ENCODE measurements at regions not wholly inside any gene's neighbourhood (a gene's known extent, or its start where the extent isn't known, plus 50 kb on each side); places are given as distances from the start of the nearest gene placed in this dataset.

DNA sequence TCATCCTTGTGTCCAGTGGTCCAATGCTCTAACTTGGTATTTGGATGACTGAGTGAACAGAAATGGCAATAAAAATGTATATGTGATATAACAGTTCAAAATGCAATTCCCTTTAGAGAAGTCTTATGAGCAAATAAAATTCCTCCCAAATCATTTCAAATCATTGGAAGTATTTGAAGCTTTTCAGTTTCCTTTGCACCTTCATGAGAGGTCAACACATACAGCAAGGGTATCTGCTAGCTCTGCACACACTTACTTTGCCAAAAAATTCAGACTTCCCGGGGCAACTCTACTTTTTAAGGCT, 423.7 kb downstream of the ATP23 start:
- Mint-ChIP-seq H3K9me3 (ENCODE audit: unreplicated experiment) (no peaks in the 10 kb centered on the region), H3K4me3 (ENCODE audit: unreplicated experiment) (no peak overlapping the region), H3K27ac (ENCODE audit: low read depth, unreplicated experiment) (no peak overlapping the region), H3K27me3 (ENCODE audit: insufficient read depth, unreplicated experiment) (no peaks in the 10 kb centered on the region), H3K36me3 (ENCODE audit: insufficient read depth, unreplicated experiment) (no peaks in the 10 kb centered on the region), H3K4me1 (ENCODE audit: insufficient read depth, unreplicated experiment) (peaks cover 14% of the 10 kb centered on the region)
- ChIA-PET POLR2A (interaction anchor here (0.7 kb wide), 1 partner anchor 28 kb away, joined by 3 read pairs; no protein-coding TSS in a partner anchor), CTCF (no interaction called here)
- BruUV-seq (replicated peaks) = no TSS peak
- no peak for DNase-seq (ENCODE audit: unreplicated experiment)
- intact Hi-C loops (cut with micrococcal nuclease) = no loop called here
- TF ChIP-seq, protein P1, sequence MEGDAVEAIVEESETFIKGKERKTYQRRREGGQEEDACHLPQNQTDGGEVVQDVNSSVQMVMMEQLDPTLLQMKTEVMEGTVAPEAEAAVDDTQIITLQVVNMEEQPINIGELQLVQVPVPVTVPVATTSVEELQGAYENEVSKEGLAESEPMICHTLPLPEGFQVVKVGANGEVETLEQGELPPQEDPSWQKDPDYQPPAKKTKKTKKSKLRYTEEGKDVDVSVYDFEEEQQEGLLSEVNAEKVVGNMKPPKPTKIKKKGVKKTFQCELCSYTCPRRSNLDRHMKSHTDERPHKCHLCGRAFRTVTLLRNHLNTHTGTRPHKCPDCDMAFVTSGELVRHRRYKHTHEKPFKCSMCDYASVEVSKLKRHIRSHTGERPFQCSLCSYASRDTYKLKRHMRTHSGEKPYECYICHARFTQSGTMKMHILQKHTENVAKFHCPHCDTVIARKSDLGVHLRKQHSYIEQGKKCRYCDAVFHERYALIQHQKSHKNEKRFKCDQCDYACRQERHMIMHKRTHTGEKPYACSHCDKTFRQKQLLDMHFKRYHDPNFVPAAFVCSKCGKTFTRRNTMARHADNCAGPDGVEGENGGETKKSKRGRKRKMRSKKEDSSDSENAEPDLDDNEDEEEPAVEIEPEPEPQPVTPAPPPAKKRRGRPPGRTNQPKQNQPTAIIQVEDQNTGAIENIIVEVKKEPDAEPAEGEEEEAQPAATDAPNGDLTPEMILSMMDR (IDR thresholded peaks at IDR 0.05; ENCODE audit: unreplicated experiment) = no peak

DNA sequence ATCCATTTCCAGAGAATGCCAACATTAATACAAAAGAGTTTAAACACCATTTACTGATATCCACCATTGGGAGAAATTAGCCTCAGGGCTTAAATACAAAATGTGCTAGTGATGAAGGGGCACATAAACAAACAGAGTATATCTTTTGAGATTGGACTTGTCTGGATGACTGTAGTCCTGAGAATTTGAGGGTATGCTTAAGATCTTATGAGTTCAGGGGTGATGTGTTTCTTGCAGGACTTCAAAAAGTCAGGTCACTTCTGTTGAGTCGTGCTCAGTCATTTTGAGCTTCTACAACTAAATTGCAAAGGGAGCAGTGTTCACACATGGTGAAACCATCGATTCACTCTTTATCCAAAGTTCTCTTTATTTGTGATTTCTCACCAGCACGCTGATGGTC, 425.7 kb downstream of the ATP23 start:
- Mint-ChIP-seq H3K4me3 (ENCODE audit: unreplicated experiment) (no peak overlapping the region), H3K4me1 (ENCODE audit: insufficient read depth, unreplicated experiment) (peaks cover 14% of the 10 kb centered on the region), H3K27ac (ENCODE audit: low read depth, unreplicated experiment) (no peak overlapping the region), H3K9me3 (ENCODE audit: unreplicated experiment) (no peaks in the 10 kb centered on the region), H3K27me3 (ENCODE audit: insufficient read depth, unreplicated experiment) (no peaks in the 10 kb centered on the region), H3K36me3 (ENCODE audit: insufficient read depth, unreplicated experiment) (no peaks in the 10 kb centered on the region)
- CTCF ChIA-PET = interaction anchor here (0.8 to 1.1 kb wide), 3 partner anchors 8 to 538 kb away, joined by 3 to 7 read pairs (median 3); no protein-coding TSS in a partner anchor
- POLR2A ChIA-PET = no interaction called here
- intact Hi-C loops (cut with micrococcal nuclease) = no loop called here
- no peak for DNase-seq (ENCODE audit: unreplicated experiment)
- BruUV-seq (replicated peaks) = no TSS peak
- TF ChIP-seq, protein P1 (IDR thresholded peaks at IDR 0.05; ENCODE audit: unreplicated experiment) = no peak

GRCh38 chr12:58368001-58368400, 426.6 kb downstream of the ATP23 start:
- Mint-ChIP-seq H3K36me3 (ENCODE audit: insufficient read depth, unreplicated experiment) (no peaks in the 10 kb centered on the region), H3K4me3 (ENCODE audit: unreplicated experiment) (no peak overlapping the region), H3K27ac (ENCODE audit: low read depth, unreplicated experiment) (no peak overlapping the region), H3K9me3 (ENCODE audit: unreplicated experiment) (no peaks in the 10 kb centered on the region), H3K27me3 (ENCODE audit: insufficient read depth, unreplicated experiment) (no peaks in the 10 kb centered on the region), H3K4me1 (ENCODE audit: insufficient read depth, unreplicated experiment) (peaks cover 14% of the 10 kb centered on the region)
- ChIA-PET POLR2A (no interaction called here), CTCF (interaction anchor here (0.8 to 1.1 kb wide), 2 partner anchors 9 to 172 kb away, joined by 3 read pairs; no protein-coding TSS in a partner anchor)
- intact Hi-C loops (cut with micrococcal nuclease) = no loop called here
- TF ChIP-seq, protein P1 (IDR thresholded peaks at IDR 0.05; ENCODE audit: unreplicated experiment) = no peak
- no TSS peak for BruUV-seq (replicated peaks)
- no peak for DNase-seq (ENCODE audit: unreplicated experiment)

GRCh38 chr12:58369576-58369975, 428.2 kb downstream of the ATP23 start:
- Mint-ChIP-seq H3K36me3 (ENCODE audit: insufficient read depth, unreplicated experiment) (no peaks in the 10 kb centered on the region), H3K9me3 (ENCODE audit: unreplicated experiment) (no peaks in the 10 kb centered on the region), H3K27ac (ENCODE audit: low read depth, unreplicated experiment) (no peak overlapping the region), H3K4me1 (ENCODE audit: insufficient read depth, unreplicated experiment) (peaks cover 7% of the 10 kb centered on the region), H3K27me3 (ENCODE audit: insufficient read depth, unreplicated experiment) (no peaks in the 10 kb centered on the region), H3K4me3 (ENCODE audit: unreplicated experiment) (no peak overlapping the region)
- ChIA-PET CTCF (no interaction called here), POLR2A (interaction anchor here (0.6 to 0.8 kb wide), 2 partner anchors 350 to 1104 kb away, joined by 3 read pairs; no protein-coding TSS in a partner anchor)
- DNase-seq (ENCODE audit: unreplicated experiment) = no peak
- intact Hi-C loops (cut with micrococcal nuclease) = no loop called here
- TF ChIP-seq, protein P1 (IDR thresholded peaks at IDR 0.05; ENCODE audit: unreplicated experiment) = no peak
- BruUV-seq (replicated peaks) = no TSS peak

All from MCF 10A (cell line).